Stimulated activated naive B cell treated with anti-CD40 and anti-IgM and Interleukin-4, amounts not matched to agents 10 μg/mL and 1 μg/mL and 100 μg/mL, for 72 hours (primary cell): ENCODE measurements at regions not wholly inside any gene's neighbourhood (a gene's known extent, or its start where the extent isn't known, plus 50 kb on each side); places are given as distances from the start of the nearest gene placed in this dataset.

Experiments used
- ATAC-seq, 2 donors: fragments of 150-1000 bp; cut with Tn5 transposase; replicated peaks; 2 replicates each; pipeline ENCODE4 v1.10.0; 2021; ENCODE audit warnings: moderate library complexity in 1 of 2
- DNase-seq: peaks from one replicate; pipeline ENCODE4 v3.0.0; 2021
- H3K27ac Mint-ChIP-seq: one replicate; pipeline ENCODE4 v1.8.0; 2022; ENCODE audit warnings: mild to moderate bottlenecking, mixed read lengths
- H3K27me3 Mint-ChIP-seq, 2 donors: one replicate each; pipeline ENCODE4 v1.8.0; 2022; ENCODE audit warnings: mixed read lengths in 2 of 2
- H3K36me3 Mint-ChIP-seq, 2 donors: one replicate each; pipeline ENCODE4 v1.8.0; 2022; ENCODE audit warnings: mixed read lengths in 2 of 2, mild to moderate bottlenecking in 1 of 2
- H3K4me1 Mint-ChIP-seq, 2 donors: one replicate each; pipeline ENCODE4 v1.8.0; 2022; ENCODE audit warnings: mixed read lengths in 2 of 2, mild to moderate bottlenecking in 1 of 2
- H3K4me3 Mint-ChIP-seq, 2 donors: one replicate each; pipeline ENCODE4 v1.8.0; 2022; ENCODE audit warnings: mild to moderate bottlenecking in 2 of 2, mixed read lengths in 2 of 2, moderate library complexity in 1 of 2
- H3K9me3 Mint-ChIP-seq, 2 donors: one replicate each; pipeline ENCODE4 v1.8.0; 2022; ENCODE audit warnings: mixed read lengths in 2 of 2, mild to moderate bottlenecking in 1 of 2

DNA sequence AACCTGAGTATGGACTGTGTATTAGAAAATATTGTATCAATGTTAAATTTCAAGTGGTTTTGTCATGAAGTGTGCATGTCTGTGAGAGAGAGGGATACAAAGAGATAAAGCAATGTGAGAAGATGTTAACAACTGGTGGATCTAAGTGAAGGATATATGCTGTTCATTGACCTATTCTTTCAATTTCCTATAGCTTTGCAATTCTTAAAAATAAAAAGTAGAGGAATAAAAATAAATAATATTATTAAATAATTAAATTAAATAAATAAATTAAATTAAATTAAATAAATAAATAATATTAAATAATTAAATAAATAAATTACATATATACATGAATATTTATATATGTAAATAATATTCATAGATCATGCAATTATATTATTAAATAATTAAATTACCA, 131.2 kb upstream of the DACH1 start:
- ATAC-seq: no peak
- no peak overlapping the region for H3K4me3 Mint-ChIP-seq
- no peak overlapping the region for H3K27ac Mint-ChIP-seq
- DNase-seq: no peak
- H3K4me1 Mint-ChIP-seq: no peaks in the 10 kb centered on the region
- H3K9me3 Mint-ChIP-seq: peaks cover 4 to 7% of the 10 kb centered on the region in 2 donors
- H3K36me3 Mint-ChIP-seq: no peaks in the 10 kb centered on the region
- no peaks in the 10 kb centered on the region for H3K27me3 Mint-ChIP-seq

GRCh38 chr13:71979616-71980015, 112.6 kb upstream of the DACH1 start:
- ATAC-seq (peak; percentile 34 to 36), DNase-seq (no peak)
- H3K9me3 Mint-ChIP-seq: peaks cover 7 to 11% of the 10 kb centered on the region in 2 donors
- no peak overlapping the region for H3K4me3 Mint-ChIP-seq
- no peaks in the 10 kb centered on the region for H3K27me3 Mint-ChIP-seq
- no peaks in the 10 kb centered on the region for H3K36me3 Mint-ChIP-seq
- no peak overlapping the region for H3K27ac Mint-ChIP-seq
- no peaks in the 10 kb centered on the region for H3K4me1 Mint-ChIP-seq

- H3K27me3 Mint-ChIP-seq: no peaks in the 10 kb centered on the region
- no peak overlapping the region for H3K27ac Mint-ChIP-seq
- H3K9me3 Mint-ChIP-seq: peaks cover 0 to 3% of the 10 kb centered on the region in 2 donors
- no peak for DNase-seq
- no peaks in the 10 kb centered on the region for H3K4me1 Mint-ChIP-seq
- H3K4me3 Mint-ChIP-seq: no peak overlapping the region
- H3K36me3 Mint-ChIP-seq: no peaks in the 10 kb centered on the region
- no peak for ATAC-seq
Observed at GRCh38 chr13:71977028-71977427, 110.0 kb upstream of the DACH1 start.

- Mint-ChIP-seq H3K4me1 (peaks cover 0 to 4% of the 10 kb centered on the region in 2 donors), H3K27me3 (no peaks in the 10 kb centered on the region), H3K36me3 (no peaks in the 10 kb centered on the region), H3K4me3 (no peak overlapping the region), H3K27ac (no peak overlapping the region), H3K9me3 (no peaks in the 10 kb centered on the region)
- ATAC-seq: no peak
- no peak for DNase-seq
Observed at GRCh38 chr13:71967990-71968389, 101.0 kb upstream of the DACH1 start.

- no peaks in the 10 kb centered on the region for H3K9me3 Mint-ChIP-seq
- peak overlapping the region; percentile 62 to 73 for H3K4me3 Mint-ChIP-seq
- no peaks in the 10 kb centered on the region for H3K27me3 Mint-ChIP-seq
- no peaks in the 10 kb centered on the region for H3K36me3 Mint-ChIP-seq
- peaks cover 0 to 4% of the 10 kb centered on the region in 2 donors for H3K4me1 Mint-ChIP-seq
- peak in 1 of 2 donors; percentile 31 for ATAC-seq
- DNase-seq: no peak
- no peak overlapping the region for H3K27ac Mint-ChIP-seq
Observed at GRCh38 chr13:71964491-71965100, 97.6 kb upstream of the DACH1 start.

DNA sequence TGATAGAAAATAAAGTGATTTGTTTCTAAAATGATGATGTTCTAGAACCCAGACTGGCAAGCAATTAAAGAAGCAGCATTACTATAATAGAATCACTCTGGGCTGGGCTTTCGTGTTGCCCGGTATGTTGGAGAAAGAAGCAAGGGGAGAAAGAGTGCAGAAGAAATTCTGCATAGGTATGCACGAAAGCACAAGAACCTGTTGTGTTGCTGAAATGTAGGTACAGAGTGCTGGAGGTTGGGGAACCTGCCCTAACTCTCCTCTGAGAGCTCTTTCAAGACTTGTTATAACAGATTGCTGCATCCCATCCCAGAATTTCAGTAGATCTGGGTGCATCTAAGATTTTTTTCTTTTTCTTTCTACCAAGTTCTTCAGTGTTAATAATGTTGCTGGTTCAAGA, 95.7 kb upstream of the DACH1 start:
- Mint-ChIP-seq H3K36me3 (no peaks in the 10 kb centered on the region), H3K27ac (no peak overlapping the region), H3K4me1 (peaks cover 0 to 4% of the 10 kb centered on the region in 2 donors), H3K4me3 (no peak overlapping the region), H3K9me3 (no peaks in the 10 kb centered on the region), H3K27me3 (no peaks in the 10 kb centered on the region)
- DNase-seq (no peak), ATAC-seq (no peak)

GRCh38 chr13:71962126-71962525, 95.1 kb upstream of the DACH1 start:
- no peak overlapping the region for H3K4me3 Mint-ChIP-seq
- DNase-seq: no peak
- no peak for ATAC-seq
- peaks cover 0 to 4% of the 10 kb centered on the region in 2 donors for H3K4me1 Mint-ChIP-seq
- no peaks in the 10 kb centered on the region for H3K27me3 Mint-ChIP-seq
- H3K9me3 Mint-ChIP-seq: no peaks in the 10 kb centered on the region
- no peak overlapping the region for H3K27ac Mint-ChIP-seq
- no peaks in the 10 kb centered on the region for H3K36me3 Mint-ChIP-seq

GRCh38 chr13:71949441-71949840, 82.4 kb upstream of the DACH1 start:
- Mint-ChIP-seq H3K27me3 (no peaks in the 10 kb centered on the region), H3K4me1 (no peaks in the 10 kb centered on the region), H3K4me3 (no peak overlapping the region), H3K9me3 (peaks cover 0 to 3% of the 10 kb centered on the region in 2 donors), H3K36me3 (no peaks in the 10 kb centered on the region), H3K27ac (no peak overlapping the region)
- no peak for ATAC-seq
- no peak for DNase-seq

- DNase-seq: no peak
- no peaks in the 10 kb centered on the region for H3K27me3 Mint-ChIP-seq
- ATAC-seq: no peak
- no peaks in the 10 kb centered on the region for H3K36me3 Mint-ChIP-seq
- no peak overlapping the region for H3K4me3 Mint-ChIP-seq
- no peak overlapping the region for H3K27ac Mint-ChIP-seq
- H3K4me1 Mint-ChIP-seq: no peaks in the 10 kb centered on the region
- no peaks in the 10 kb centered on the region for H3K9me3 Mint-ChIP-seq
Observed at GRCh38 chr13:71939186-71939585, 72.2 kb upstream of the DACH1 start.

DNA sequence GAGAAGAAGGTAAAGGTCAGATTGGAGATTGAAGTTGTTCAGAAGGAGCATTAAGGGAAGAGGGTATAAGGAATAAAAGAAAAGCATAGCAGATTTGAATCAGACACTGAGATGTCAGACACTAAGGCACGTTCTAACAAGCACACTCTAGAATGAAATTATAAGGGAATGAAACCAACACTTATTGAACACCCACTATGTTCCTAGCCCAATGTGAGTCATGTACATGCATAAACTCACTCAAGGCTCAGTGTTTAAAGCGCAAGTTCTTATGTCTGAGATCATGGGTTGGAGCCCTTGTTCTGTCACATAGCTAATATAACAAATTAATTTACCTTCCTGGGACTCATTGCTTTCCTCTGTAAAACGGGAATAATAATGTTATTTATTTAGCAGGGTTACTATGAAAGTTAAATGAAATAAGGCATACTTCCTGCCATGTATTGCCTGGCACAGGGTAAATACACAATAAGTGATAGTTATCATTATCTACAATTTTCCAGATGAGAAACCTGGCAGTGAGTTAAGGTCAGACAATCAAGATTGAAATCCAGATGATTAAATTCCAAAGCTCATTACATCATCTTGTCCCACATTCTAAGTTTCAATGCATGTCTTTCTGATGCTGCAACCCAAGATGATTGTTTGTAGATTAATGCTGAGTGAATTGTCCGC, 68.3 kb upstream of the DACH1 start:
- H3K9me3 Mint-ChIP-seq: peaks cover 0 to 1% of the 10 kb centered on the region in 2 donors
- H3K4me1 Mint-ChIP-seq: no peaks in the 10 kb centered on the region
- DNase-seq: no peak
- H3K36me3 Mint-ChIP-seq: no peaks in the 10 kb centered on the region
- no peak overlapping the region for H3K4me3 Mint-ChIP-seq
- ATAC-seq: no peak
- no peaks in the 10 kb centered on the region for H3K27me3 Mint-ChIP-seq
- no peak overlapping the region for H3K27ac Mint-ChIP-seq

DNA sequence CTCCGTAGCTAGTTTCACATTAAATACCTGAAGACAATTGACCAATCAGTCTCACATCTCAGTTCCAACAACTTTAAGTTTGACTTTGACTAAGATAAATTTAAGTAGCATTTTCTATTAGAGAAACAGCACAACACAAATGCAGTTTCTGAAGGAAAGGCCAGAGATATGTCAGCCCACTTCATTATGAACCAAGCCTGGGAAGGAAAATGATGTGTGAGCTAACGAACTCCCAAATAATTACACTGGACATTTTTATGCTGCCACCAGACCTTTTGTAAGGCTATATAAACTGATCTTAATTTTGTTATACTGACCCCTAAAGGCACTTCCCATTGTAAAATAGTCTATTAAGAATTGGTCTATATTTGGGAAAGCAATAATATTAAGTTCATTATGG, 57.9 kb upstream of the DACH1 start:
- Mint-ChIP-seq H3K36me3 (no peaks in the 10 kb centered on the region), H3K4me3 (no peak overlapping the region), H3K27ac (no peak overlapping the region), H3K27me3 (no peaks in the 10 kb centered on the region), H3K4me1 (no peaks in the 10 kb centered on the region), H3K9me3 (no peaks in the 10 kb centered on the region)
- no peak for DNase-seq
- no peak for ATAC-seq

GRCh38 chr13:71922194-71922593, 55.2 kb upstream of the DACH1 start:
- DNase-seq (no peak), ATAC-seq (no peak)
- H3K27ac Mint-ChIP-seq: no peak overlapping the region
- no peaks in the 10 kb centered on the region for H3K36me3 Mint-ChIP-seq
- no peak overlapping the region for H3K4me3 Mint-ChIP-seq
- no peaks in the 10 kb centered on the region for H3K27me3 Mint-ChIP-seq
- no peaks in the 10 kb centered on the region for H3K4me1 Mint-ChIP-seq
- no peaks in the 10 kb centered on the region for H3K9me3 Mint-ChIP-seq
